ENCODE measurements at regions not wholly inside any gene's neighbourhood (a gene's known extent, or its start where the extent isn't known, plus 50 kb on each side); places are given as distances from the start of the nearest gene placed in this dataset.
"Not testable (repeated sequence)": the region's sequence is repeated elsewhere in the genome, so short reads cannot be mapped to it uniquely, and the experiment has no call there.

GRCh38 chr10:3658766-3659165, 126.2 kb downstream of the KLF6 start:
- DNase-seq, result no peak

DNA sequence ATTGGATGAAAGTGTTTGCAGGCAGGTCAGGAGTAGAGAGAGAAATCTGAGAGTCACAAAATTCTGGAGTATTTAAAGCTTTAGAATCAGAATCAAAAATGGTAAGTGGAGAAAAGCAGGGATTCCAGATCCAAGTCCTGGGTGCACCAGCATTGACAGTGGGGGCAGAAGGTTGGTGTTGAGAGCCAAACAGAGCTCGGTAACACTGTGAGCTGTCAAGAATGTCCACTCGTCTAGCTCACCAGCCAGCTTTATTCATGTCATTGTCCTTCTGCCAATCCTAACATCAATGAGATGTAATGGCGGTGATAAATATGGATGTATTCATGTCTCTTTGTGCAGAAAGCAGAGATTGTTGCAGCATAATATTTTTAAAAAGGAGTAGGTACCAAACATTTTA, 128.8 kb downstream of the KLF6 start:
- no peak for DNase-seq

- DNase-seq, result peak; percentile 23
Measured at GRCh38 chr10:3655528-3655927, 129.5 kb downstream of the KLF6 start.

DNA sequence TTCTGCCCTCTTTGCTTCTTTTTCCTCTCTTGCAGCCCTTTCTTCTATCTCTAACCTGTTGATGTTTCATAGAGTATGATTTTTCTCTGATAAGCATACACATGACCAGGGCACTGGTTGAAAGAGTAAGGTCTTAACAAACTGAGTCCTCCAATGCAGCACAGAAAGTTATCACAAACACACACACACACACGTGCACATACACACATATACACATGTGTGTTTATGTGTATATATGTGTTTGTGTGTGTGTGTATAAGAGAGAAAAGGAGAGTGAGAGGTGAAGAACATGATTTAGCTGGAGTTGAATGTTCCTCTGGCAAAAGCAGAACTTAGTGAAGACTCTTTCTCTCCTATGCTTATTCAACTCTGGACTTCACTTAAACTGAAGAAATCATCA, 130.0 kb downstream of the KLF6 start:
- DNase-seq, result no peak

DNA sequence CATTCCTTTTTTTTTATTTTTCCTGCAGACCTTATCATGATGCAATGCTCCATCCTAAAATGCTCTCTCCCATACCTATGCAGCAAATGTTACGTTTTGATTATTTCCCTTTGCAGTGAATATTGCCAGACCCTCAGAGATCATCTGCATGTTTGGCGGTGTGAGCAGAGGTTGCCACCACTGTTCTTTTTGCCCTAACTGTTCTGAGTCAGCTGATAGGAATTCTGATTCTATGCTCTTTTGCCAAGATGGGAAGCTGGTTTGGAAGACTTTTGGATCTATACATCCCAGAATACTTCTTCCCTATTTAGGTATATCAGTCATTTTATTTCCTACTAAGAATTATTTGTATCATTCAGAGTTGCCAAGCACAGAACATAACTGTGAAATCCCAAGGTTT, 130.5 kb downstream of the KLF6 start:
- no peak for DNase-seq

DNA sequence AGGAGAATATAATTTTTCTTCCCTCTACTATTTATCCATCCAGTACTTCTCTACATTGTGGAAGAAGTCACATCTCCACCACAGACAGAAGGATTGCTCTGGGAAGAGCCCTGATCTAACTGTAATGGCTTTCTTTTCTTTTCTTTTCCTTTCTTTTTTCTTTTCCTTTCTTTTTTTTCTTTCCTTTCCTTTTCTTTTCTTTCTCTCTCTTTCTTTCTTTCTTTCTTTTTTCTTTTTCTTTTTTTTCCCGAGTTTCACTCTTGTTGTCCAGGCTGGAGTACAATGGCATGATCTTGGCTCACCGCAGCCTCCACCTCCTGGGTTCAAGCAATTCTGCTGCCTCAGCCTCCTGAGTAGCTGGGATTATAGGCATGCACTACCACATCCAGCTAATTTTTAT, 131.7 kb downstream of the KLF6 start:
- not testable (repeated sequence) for DNase-seq

DNA sequence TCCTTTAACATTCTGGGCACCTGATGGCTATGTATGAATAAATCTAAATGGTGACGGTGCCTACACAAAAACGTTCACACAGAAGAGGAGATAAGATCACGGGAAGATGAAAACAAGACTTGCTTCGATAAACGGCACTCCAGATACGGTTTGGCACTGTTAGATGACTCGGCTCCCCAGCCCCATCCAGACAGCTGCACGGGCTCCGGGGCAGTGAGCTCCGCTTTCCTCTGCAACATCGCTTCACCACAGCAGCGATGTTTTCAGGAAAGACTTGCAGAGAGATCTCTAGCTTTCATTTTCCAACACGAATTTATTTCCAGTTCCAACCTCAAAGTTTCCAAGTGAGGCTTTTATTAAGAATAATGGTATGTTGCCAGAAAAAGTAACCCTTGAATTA, 132.1 kb downstream of the KLF6 start:
- no peak for DNase-seq

DNA sequence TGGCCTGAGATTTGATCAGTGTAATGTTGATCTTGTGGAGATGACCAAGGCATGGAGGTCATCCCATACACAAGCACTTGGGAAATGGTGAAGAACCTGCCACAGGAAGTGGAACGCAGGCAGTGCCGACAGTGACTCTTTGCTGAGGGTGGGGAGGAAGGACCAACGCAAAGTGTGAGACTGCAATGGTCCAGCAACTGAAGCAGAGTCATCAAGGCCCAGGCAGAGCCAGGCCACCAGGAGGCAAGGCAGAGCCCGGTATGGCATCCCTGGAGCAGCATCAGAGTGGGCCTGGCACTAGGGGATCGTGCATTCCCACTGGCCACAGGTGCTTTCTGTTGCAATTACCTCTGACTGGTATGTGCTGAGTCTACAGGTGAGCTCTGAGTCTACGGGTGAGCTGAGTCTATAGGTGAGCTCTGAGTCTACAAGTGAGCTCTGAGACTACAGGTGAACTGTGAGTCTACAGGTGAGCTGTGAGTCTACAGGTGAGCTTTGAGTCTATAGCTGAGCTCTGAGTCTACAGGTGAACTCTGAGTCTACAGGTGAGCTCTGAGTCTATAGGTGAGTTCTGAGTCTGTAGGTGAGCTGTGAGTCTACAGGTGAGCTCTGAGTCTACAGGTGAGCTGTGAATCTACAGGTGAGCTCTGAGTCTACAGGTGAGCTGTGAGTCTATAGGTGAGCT, 132.9 kb downstream of the KLF6 start:
- no peak for DNase-seq

GRCh38 chr10:3648576-3648975, 136.4 kb downstream of the KLF6 start:
- DNase-seq, result no peak

- no peak for DNase-seq
Measured at GRCh38 chr10:3648170-3648569, 136.8 kb downstream of the KLF6 start.

DNA sequence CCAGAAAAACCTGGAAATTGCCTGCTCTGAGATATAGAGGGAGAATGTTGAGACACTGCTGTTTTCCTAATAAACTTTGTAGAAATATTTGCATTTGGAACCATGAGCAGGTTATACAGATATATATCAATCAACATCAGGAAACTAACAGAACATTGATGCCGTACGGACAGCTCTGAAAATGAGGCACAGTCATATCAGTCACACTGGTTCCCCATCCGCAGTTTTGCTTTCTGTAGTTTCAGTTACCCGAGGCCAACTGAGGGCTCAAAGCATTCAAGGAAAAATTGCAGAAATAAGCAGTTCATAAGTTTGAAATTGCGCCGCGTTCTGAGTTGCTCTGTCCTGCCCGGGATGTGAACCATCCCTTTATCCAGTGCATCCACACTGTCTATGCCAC, 137.9 kb downstream of the KLF6 start:
- DNase-seq, result no peak

GRCh38 chr10:3645406-3645805, 139.6 kb downstream of the KLF6 start:
- no peak for DNase-seq

GRCh38 chr10:3640816-3641215, 144.2 kb downstream of the KLF6 start:
- no peak for DNase-seq

DNA sequence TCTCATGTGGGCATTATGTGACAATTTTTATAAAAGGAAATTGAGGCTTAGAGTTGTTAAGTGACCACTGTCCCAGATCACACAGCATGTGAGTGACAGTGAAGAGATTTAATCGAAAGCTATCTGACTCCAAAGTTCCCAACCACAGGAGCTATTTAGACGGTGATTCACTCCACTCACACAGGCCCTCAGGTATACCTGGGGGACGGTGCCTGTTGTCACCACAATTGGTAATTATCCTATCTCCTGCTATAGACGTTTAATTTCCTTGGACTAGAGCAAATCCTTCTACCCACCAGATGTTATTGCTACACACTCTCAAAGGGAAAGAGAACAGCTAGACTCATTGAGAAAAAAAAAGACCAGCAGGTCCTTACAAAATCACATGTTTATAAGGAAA, 145.5 kb downstream of the KLF6 start:
- no peak for DNase-seq

- DNase-seq, result no peak
Measured at GRCh38 chr10:3636356-3637181, 148.4 kb downstream of the KLF6 start.

DNA sequence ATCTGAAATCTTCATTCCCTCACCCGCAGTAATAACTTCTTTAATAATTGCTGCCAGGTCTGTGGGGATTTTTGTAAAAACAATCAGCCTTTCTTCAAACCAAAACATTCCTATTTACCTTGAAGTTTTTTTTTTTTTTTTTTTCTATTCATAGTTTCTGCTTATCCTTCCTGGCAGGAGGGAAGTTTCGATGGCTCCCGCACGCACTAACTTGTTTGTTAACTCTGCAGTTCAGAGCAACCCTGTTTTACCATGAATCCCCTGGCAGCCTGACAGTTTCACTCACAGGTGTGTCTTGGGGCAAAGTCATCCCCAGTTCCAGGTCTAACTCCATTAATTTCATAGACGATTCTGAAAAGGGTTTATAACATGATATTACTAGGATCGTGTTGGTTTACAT, 149.3 kb downstream of the KLF6 start:
- DNase-seq, result no peak

- no peak for DNase-seq
Measured at GRCh38 chr10:3635211-3635671, 149.8 kb downstream of the KLF6 start.

GRCh38 chr10:3634646-3635045, 150.4 kb downstream of the KLF6 start:
- DNase-seq, result not testable (repeated sequence)

DNA sequence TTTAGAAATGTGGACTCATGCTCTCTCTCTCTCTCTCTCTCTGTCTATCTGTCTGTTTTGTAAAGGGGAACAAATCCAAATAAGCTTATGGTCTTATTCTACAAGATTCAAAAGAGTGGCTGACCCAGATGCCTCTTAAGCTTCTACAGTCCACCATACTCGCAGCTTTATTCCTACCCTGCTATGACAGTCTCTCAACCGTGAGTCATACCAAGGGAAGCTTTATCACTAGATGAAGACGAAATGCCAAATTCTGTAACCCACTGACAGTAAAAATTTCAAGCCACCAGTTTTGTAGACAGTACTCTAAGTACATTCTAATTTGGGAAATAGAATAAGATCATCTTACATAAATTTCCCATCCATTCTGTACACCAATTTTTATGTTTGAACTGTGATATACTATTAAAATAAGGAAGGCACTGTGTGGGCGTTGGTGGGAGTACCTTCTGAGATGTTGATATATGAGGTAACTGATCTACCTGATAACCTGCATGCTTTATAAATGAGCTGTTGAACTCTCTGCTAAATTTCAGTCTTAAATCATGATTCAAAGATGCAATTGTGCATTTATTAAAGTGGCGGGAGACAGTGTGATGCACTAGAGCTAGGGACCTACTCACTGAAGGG, 153.2 kb downstream of the KLF6 start:
- no peak for DNase-seq

DNA sequence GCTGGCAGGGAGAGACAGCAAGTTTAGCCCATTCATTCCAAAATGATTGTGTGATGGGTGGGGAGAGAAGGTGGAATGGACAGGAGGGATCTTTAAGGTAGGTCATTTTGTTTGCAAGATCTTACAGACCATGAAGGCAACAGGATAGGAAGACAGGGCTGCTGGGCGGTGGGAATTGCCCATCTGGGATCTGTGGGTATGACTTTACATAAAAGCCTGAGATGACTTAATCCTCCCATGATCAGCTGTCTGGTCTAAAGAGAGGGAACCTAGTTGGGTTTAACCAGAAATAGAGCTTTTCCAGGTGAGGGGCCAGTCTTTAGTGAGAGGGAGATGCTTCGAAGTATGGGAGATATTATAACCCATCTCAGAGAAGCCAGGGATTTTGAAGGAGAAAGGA, 153.7 kb downstream of the KLF6 start:
- no peak for DNase-seq

DNA sequence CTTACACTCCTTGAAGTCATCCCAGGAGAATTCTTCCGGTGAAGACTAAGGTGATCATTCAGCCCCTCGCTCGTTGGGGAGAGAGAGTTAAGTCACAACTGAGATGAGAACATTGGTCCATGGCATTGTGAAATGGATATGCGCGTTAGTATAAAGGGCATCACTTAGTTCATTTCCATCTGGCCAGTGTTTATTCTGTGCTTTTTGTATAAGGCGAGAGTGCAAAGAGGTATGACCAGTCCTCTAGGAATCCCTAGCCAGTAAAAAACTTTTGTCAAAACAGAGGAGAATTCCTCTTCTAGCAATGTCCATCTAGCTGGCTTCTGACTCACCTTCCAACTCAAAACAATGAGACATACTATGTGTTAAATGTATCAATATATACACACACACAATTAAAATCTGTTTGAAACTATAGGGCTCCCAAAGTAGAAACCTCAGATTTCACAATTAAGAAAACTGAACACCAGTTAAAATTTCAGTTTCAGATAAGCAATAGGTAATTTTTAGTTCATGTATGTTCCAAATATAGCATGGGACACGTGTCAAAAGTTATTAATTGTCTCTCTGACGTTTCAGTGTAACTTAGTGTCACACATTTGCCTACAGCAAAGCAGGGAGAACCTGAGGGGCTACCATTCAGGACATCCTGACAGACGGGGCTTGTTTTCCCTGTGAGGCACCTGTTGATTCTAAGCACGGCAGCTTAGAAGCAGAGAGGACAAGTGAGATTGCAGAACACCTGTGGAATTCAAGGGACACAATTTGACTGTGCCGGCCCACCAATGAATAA, 158.9 kb downstream of the KLF6 start:
- DNase-seq, result no peak

GRCh38 chr10:3624367-3624766, 160.6 kb downstream of the KLF6 start:
- DNase-seq, result no peak

- no peak for DNase-seq
Measured at GRCh38 chr10:3623746-3624145, 161.3 kb downstream of the KLF6 start.
